ENCODE measurements at regions not wholly inside any gene's neighbourhood (a gene's known extent, or its start where the extent isn't known, plus 50 kb on each side); places are given as distances from the start of the nearest gene placed in this dataset.

- no peaks in the 10 kb centered on the region for H3K9me3 ChIP-seq (ENCODE audit: low read depth)
- WGBS, 2 experiments (ENCODE audit: low coverage in 1 of 2, low lambda C conversion rate in 2 of 2, missing lambda C conversion rate in 2 of 2): 70 to 71% methylated on average over 4 of the region's 4 CpGs
- no peak overlapping the region for H3K4me2 ChIP-seq (ENCODE audit: unreplicated experiment)
- no peaks in the 10 kb centered on the region for H3K79me2 ChIP-seq (ENCODE audit: insufficient read depth)
- H3K9me2 ChIP-seq (ENCODE audit: insufficient read depth): no peaks in the 10 kb centered on the region
- TF ChIP-seq EZH2phosphoT487 (IDR thresholded peaks at IDR 0.05; ENCODE audit: insufficient read depth, low read depth): no peak
- in situ Hi-C loops (cut with MboI): no loop called here
- no peak for DNase-seq
- H3K4me1 ChIP-seq (ENCODE audit: insufficient read depth): no peaks in the 10 kb centered on the region
- H3F3A ChIP-seq (ENCODE audit: insufficient read depth): no peaks in the 10 kb centered on the region
- H3K27ac ChIP-seq: no peak overlapping the region
- H3K4me3 ChIP-seq: no peak overlapping the region
- H3K36me3 ChIP-seq (ENCODE audit: low read depth): no peaks in the 10 kb centered on the region
- no peak overlapping the region for H3K9ac ChIP-seq
- H2AFZ ChIP-seq: no peak overlapping the region
- H3K27me3 ChIP-seq (replicated peaks; ENCODE audit: insufficient read depth): no peaks in the 10 kb centered on the region
- H4K20me1 ChIP-seq (ENCODE audit: insufficient read depth): no peaks in the 10 kb centered on the region
These were observed 633.2 kb upstream of the EEF2KMT start for GRCh38 chr16:5730783-5731182.

DNA sequence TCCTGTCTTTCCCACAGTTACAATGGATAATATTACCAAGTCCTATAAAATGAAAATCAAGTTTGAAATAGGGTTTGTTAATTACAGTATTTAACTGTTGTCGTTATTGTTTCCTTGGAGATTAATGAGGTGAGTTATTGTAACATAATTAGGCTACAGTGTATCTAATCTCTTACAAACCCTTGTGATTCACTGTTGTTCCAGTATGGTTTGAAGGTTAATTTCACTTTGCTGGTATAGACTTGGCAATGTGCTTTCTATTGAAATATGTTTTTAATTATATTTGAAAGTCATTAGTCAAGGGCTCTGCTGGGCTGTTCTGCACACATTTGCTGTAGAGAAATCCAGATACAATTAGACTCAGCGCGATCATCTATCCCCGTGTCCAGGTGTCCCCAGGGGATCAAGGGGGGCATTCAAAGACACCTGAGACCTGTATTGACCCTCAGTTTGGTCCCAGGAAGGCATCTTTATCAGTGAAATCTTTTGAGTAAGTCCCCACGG lies 624.6 kb upstream of the EEF2KMT start:
- no peaks in the 10 kb centered on the region for H3K9me2 ChIP-seq (ENCODE audit: insufficient read depth)
- no peaks in the 10 kb centered on the region for H3K36me3 ChIP-seq (ENCODE audit: low read depth)
- H3K4me2 ChIP-seq (ENCODE audit: unreplicated experiment): no peak overlapping the region
- H3K27me3 ChIP-seq (replicated peaks; ENCODE audit: insufficient read depth): no peaks in the 10 kb centered on the region
- no peak overlapping the region for H3K9ac ChIP-seq
- DNase-seq: no peak
- H2AFZ ChIP-seq: no peak overlapping the region
- WGBS, 2 experiments (ENCODE audit: low coverage in 1 of 2, low lambda C conversion rate in 2 of 2, missing lambda C conversion rate in 2 of 2): 5 to 12% methylated on average over 5 of the region's 5 CpGs
- in situ Hi-C loops (cut with MboI): no loop called here
- no peak overlapping the region for H3K4me3 ChIP-seq
- no peak for TF ChIP-seq EZH2 (IDR thresholded peaks at IDR 0.05; ENCODE audit: insufficient read depth, poor library complexity, severe bottlenecking)
- no peak for TF ChIP-seq EZH2phosphoT487 (IDR thresholded peaks at IDR 0.05; ENCODE audit: insufficient read depth, low read depth)
- H3F3A ChIP-seq (ENCODE audit: insufficient read depth): no peaks in the 10 kb centered on the region
- H4K20me1 ChIP-seq (ENCODE audit: insufficient read depth): no peaks in the 10 kb centered on the region
- no peak overlapping the region for H3K27ac ChIP-seq
- H3K79me2 ChIP-seq (ENCODE audit: insufficient read depth): no peaks in the 10 kb centered on the region
- H3K4me1 ChIP-seq (ENCODE audit: insufficient read depth): no peaks in the 10 kb centered on the region
- H3K9me3 ChIP-seq (ENCODE audit: low read depth): no peaks in the 10 kb centered on the region

DNA sequence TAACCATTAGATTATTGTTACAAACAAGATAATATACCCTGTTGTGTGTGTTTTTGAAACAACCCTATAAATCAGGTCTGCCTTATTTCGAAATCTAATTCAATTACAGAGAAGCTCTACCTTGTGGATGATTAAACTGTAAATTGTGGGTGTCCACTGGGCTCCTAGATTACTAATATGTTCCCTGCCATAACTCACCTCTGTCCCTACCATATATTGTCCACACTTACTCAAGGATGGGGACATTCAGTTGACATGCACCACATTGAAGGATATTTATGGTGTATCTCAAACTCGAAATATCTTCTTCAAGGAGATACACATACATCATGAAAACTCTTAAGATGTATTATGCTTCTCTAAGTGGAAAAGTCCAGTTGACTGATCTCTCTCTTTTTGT lies 617.6 kb upstream of the EEF2KMT start:
- H3K27ac ChIP-seq: no peak overlapping the region
- H3K4me1 ChIP-seq (ENCODE audit: insufficient read depth): no peaks in the 10 kb centered on the region
- no peaks in the 10 kb centered on the region for H3K36me3 ChIP-seq (ENCODE audit: low read depth)
- H3K9ac ChIP-seq: no peak overlapping the region
- H3K79me2 ChIP-seq (ENCODE audit: insufficient read depth): no peaks in the 10 kb centered on the region
- no peak for DNase-seq
- no peak overlapping the region for H2AFZ ChIP-seq
- H3K9me2 ChIP-seq (ENCODE audit: insufficient read depth): no peaks in the 10 kb centered on the region
- H4K20me1 ChIP-seq (ENCODE audit: insufficient read depth): no peaks in the 10 kb centered on the region
- H3F3A ChIP-seq (ENCODE audit: insufficient read depth): no peaks in the 10 kb centered on the region
- H3K4me3 ChIP-seq: no peak overlapping the region
- no peak for TF ChIP-seq EZH2phosphoT487 (IDR thresholded peaks at IDR 0.05; ENCODE audit: insufficient read depth, low read depth)
- TF ChIP-seq EZH2 (IDR thresholded peaks at IDR 0.05; ENCODE audit: insufficient read depth, poor library complexity, severe bottlenecking): no peak
- no peaks in the 10 kb centered on the region for H3K9me3 ChIP-seq (ENCODE audit: low read depth)
- in situ Hi-C loops (cut with MboI): loop anchor here (10.0 kb wide), 1 partner anchor 60 kb away; no protein-coding TSS in a partner anchor
- no peak overlapping the region for H3K4me2 ChIP-seq (ENCODE audit: unreplicated experiment)
- WGBS, 2 experiments (ENCODE audit: low coverage in 1 of 2, low lambda C conversion rate in 2 of 2, missing lambda C conversion rate in 2 of 2): 0 to 11% methylated on average over 2 of the region's 2 CpGs
- H3K27me3 ChIP-seq (replicated peaks; ENCODE audit: insufficient read depth): no peaks in the 10 kb centered on the region

GRCh38 chr16:5709889-5710288 lies 612.3 kb upstream of the EEF2KMT start:
- WGBS, 2 experiments (ENCODE audit: low coverage in 1 of 2, low lambda C conversion rate in 2 of 2, missing lambda C conversion rate in 2 of 2): 37 to 42% methylated on average over 6 of the region's 6 CpGs
- H3K9ac ChIP-seq: no peak overlapping the region
- in situ Hi-C loops (cut with MboI): loop anchor here (10.0 kb wide), 1 partner anchor 55 kb away; no protein-coding TSS in a partner anchor
- H3K4me1 ChIP-seq (ENCODE audit: insufficient read depth): no peaks in the 10 kb centered on the region
- no peak for TF ChIP-seq EZH2 (IDR thresholded peaks at IDR 0.05; ENCODE audit: insufficient read depth, poor library complexity, severe bottlenecking)
- no peak for TF ChIP-seq EZH2phosphoT487 (IDR thresholded peaks at IDR 0.05; ENCODE audit: insufficient read depth, low read depth)
- no peaks in the 10 kb centered on the region for H3F3A ChIP-seq (ENCODE audit: insufficient read depth)
- H2AFZ ChIP-seq: no peak overlapping the region
- H3K4me2 ChIP-seq (ENCODE audit: unreplicated experiment): no peak overlapping the region
- H3K4me3 ChIP-seq: no peak overlapping the region
- no peaks in the 10 kb centered on the region for H3K27me3 ChIP-seq (replicated peaks; ENCODE audit: insufficient read depth)
- no peaks in the 10 kb centered on the region for H3K79me2 ChIP-seq (ENCODE audit: insufficient read depth)
- H3K27ac ChIP-seq: no peak overlapping the region
- H4K20me1 ChIP-seq (ENCODE audit: insufficient read depth): no peaks in the 10 kb centered on the region
- DNase-seq: peak; percentile 8
- no peaks in the 10 kb centered on the region for H3K36me3 ChIP-seq (ENCODE audit: low read depth)
- H3K9me3 ChIP-seq (ENCODE audit: low read depth): no peaks in the 10 kb centered on the region
- H3K9me2 ChIP-seq (ENCODE audit: insufficient read depth): no peaks in the 10 kb centered on the region

GRCh38 chr16:5706211-5706610 lies 608.6 kb upstream of the EEF2KMT start:
- in situ Hi-C loops (cut with MboI): no loop called here

More at GRCh38 chr16:5706211-5706610, 608.6 kb upstream of the EEF2KMT start:
- TF ChIP-seq EZH2 (IDR thresholded peaks at IDR 0.05; ENCODE audit: insufficient read depth, poor library complexity, severe bottlenecking): no peak
- no peak for TF ChIP-seq EZH2phosphoT487 (IDR thresholded peaks at IDR 0.05; ENCODE audit: insufficient read depth, low read depth)
- no peaks in the 10 kb centered on the region for H3F3A ChIP-seq (ENCODE audit: insufficient read depth)
- DNase-seq: no peak
- H3K4me2 ChIP-seq (ENCODE audit: unreplicated experiment): no peak overlapping the region
- no peaks in the 10 kb centered on the region for H3K4me1 ChIP-seq (ENCODE audit: insufficient read depth)
- H3K9me3 ChIP-seq (ENCODE audit: low read depth): no peaks in the 10 kb centered on the region
- H3K27ac ChIP-seq: no peak overlapping the region
- no peaks in the 10 kb centered on the region for H3K27me3 ChIP-seq (replicated peaks; ENCODE audit: insufficient read depth)
- no peak overlapping the region for H2AFZ ChIP-seq
- H3K9me2 ChIP-seq (ENCODE audit: insufficient read depth): no peaks in the 10 kb centered on the region
- WGBS, 2 experiments (ENCODE audit: low coverage in 1 of 2, low lambda C conversion rate in 2 of 2, missing lambda C conversion rate in 2 of 2): 18 to 19% methylated on average over 6 of the region's 6 CpGs
- H4K20me1 ChIP-seq (ENCODE audit: insufficient read depth): no peaks in the 10 kb centered on the region
- no peak overlapping the region for H3K4me3 ChIP-seq
- H3K79me2 ChIP-seq (ENCODE audit: insufficient read depth): no peaks in the 10 kb centered on the region
- no peak overlapping the region for H3K9ac ChIP-seq
- H3K36me3 ChIP-seq (ENCODE audit: low read depth): no peaks in the 10 kb centered on the region

All from GM23248 (cell line).